Endothelial cell (in vitro differentiated cells): ENCODE measurements at regions not wholly inside any gene's neighbourhood (a gene's known extent, or its start where the extent isn't known, plus 50 kb on each side); places are given as distances from the start of the nearest gene placed in this dataset.

ENCODE experiments used
- DNase-seq: peaks from one replicate; pipeline ENCODE4 v3.0.0; 2021; ENCODE audit warnings: low spot score
- H3K27ac Mint-ChIP-seq: one replicate; pipeline ENCODE4 v1.8.0; 2021; ENCODE audit warnings: mixed read lengths, inconsistent platforms; ENCODE audit not compliant: unreplicated experiment
- H3K27me3 Mint-ChIP-seq: one replicate; pipeline ENCODE4 v1.8.0; 2021; ENCODE audit warnings: mild to moderate bottlenecking, moderate library complexity, mixed read lengths, inconsistent platforms; ENCODE audit not compliant: unreplicated experiment
- H3K36me3 Mint-ChIP-seq: one replicate; pipeline ENCODE4 v1.8.0; 2021; ENCODE audit warnings: mild to moderate bottlenecking, low read depth, mixed read lengths, inconsistent platforms; ENCODE audit not compliant: unreplicated experiment
- H3K4me1 Mint-ChIP-seq: one replicate; pipeline ENCODE4 v1.8.0; 2021; ENCODE audit warnings: mild to moderate bottlenecking, mixed read lengths, inconsistent platforms; ENCODE audit not compliant: unreplicated experiment
- H3K4me3 Mint-ChIP-seq: one replicate; pipeline ENCODE4 v1.8.0; 2021; ENCODE audit warnings: mild to moderate bottlenecking, mixed read lengths, inconsistent platforms; ENCODE audit not compliant: unreplicated experiment
- H3K9me3 Mint-ChIP-seq: one replicate; pipeline ENCODE4 v1.8.0; 2021; ENCODE audit warnings: mixed read lengths, inconsistent platforms; ENCODE audit not compliant: unreplicated experiment
- TF ChIP-seq, protein P1 (sequence below): fragments of 200-600 bp; sonication (generic); IDR thresholded peaks from one replicate; pipeline ENCODE4 v1.5.0; 2021; ENCODE audit warnings: antibody characterized with exemption; ENCODE audit not compliant: unreplicated experiment

DNA sequence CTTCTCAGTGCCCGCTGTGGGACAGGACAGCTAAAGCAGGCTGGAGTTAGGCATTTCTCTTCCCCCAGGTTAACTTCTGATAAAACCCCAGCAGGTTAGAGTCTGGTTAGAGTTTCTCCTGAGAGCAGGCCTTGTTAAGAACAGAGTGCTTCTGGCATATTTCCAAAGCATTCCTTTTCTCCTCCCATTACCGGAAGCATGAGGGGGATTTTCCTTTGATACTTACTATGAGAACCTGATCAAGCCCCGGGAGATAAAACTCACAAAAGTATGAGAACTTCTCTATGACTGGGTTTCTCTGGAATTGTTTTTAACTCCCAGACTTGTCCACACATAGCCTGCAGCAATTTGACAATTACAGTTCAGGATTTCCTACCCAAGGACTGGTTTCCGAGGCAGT, 77.4 kb upstream of the MAST4 start:
- H3K27ac Mint-ChIP-seq: no peak overlapping the region
- peaks cover 7% of the 10 kb centered on the region for H3K9me3 Mint-ChIP-seq
- TF ChIP-seq, protein P1, sequence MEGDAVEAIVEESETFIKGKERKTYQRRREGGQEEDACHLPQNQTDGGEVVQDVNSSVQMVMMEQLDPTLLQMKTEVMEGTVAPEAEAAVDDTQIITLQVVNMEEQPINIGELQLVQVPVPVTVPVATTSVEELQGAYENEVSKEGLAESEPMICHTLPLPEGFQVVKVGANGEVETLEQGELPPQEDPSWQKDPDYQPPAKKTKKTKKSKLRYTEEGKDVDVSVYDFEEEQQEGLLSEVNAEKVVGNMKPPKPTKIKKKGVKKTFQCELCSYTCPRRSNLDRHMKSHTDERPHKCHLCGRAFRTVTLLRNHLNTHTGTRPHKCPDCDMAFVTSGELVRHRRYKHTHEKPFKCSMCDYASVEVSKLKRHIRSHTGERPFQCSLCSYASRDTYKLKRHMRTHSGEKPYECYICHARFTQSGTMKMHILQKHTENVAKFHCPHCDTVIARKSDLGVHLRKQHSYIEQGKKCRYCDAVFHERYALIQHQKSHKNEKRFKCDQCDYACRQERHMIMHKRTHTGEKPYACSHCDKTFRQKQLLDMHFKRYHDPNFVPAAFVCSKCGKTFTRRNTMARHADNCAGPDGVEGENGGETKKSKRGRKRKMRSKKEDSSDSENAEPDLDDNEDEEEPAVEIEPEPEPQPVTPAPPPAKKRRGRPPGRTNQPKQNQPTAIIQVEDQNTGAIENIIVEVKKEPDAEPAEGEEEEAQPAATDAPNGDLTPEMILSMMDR: no peak
- no peak overlapping the region for H3K4me3 Mint-ChIP-seq
- no peaks in the 10 kb centered on the region for H3K27me3 Mint-ChIP-seq
- H3K36me3 Mint-ChIP-seq: no peaks in the 10 kb centered on the region
- DNase-seq: no peak
- H3K4me1 Mint-ChIP-seq: no peaks in the 10 kb centered on the region

DNA sequence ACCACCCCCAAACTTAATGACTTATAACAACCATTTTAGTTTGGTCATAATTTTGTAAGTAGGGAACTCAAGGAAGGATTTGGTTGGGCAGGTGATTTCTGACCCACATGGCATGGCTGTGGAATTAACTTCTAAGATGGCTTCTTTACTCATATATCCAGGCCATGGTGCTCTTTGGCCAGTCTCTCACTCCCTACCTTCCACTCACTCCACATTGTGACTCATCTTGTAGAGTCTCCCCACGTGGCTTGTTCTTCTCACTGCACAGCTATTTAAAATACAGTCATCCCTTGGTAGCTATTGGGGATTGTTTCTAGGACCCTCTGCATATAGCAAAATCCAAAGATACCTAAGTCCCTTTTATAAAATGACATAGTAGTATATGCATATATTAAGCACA, 76.6 kb upstream of the MAST4 start:
- H3K4me3 Mint-ChIP-seq: no peak overlapping the region

DNA sequence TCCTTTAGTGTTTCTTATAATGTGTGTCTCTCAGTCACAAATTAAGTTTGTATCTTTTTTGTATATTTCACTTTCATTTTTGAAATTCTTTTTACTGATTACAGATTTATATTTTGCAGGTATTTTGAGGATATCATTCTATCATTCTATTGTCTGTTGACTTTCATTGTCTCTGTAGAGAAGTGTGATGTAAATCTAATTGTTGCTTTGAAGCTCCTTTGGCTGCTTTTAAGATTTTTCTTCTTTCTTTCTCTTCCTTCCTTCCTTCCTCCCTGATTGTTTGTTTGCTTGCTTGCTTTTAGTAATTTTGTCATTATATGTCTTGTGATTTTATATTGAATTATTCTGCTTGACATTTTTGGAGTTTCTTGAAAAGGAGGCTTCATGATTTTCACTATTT, 75.3 kb upstream of the MAST4 start:
- H3K27me3 Mint-ChIP-seq: no peaks in the 10 kb centered on the region
- H3K36me3 Mint-ChIP-seq: no peaks in the 10 kb centered on the region
- no peak for DNase-seq
- TF ChIP-seq, protein P1: no peak
- H3K4me3 Mint-ChIP-seq: no peak overlapping the region
- H3K9me3 Mint-ChIP-seq: peaks cover 7% of the 10 kb centered on the region
- no peak overlapping the region for H3K27ac Mint-ChIP-seq
- no peaks in the 10 kb centered on the region for H3K4me1 Mint-ChIP-seq

More for the DNA sequence above, 76.6 kb upstream of the MAST4 start:
- Mint-ChIP-seq H3K27me3 (no peaks in the 10 kb centered on the region), H3K9me3 (peaks cover 7% of the 10 kb centered on the region), H3K27ac (no peak overlapping the region), H3K36me3 (no peaks in the 10 kb centered on the region), H3K4me1 (no peaks in the 10 kb centered on the region)
- TF ChIP-seq, protein P1: no peak
- DNase-seq: no peak

DNA sequence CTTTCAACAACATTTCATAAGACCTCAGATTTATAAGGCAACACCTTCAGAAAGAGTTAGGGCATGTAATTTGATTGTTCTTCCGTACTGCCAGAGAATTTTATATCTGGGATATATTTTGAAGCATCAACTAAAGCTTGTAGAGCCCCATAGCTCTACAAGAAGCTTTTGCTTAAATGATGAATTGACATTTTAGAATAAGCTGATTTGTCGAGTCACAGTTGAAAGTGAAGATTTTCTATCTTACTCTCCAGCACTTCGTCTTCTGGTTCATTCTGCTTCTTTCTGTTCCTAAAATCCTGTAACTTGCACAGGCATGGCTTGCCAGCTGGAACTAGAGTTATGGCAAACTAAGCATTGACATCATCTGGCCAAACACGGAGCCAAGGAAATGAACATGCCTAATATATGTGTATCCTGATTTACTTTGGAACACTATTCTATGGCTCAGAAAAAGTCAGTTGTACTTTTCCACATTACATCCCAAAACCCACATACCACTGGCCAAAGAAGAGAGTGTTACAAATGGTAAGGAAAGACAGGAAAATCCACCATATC, 68.6 kb upstream of the MAST4 start:
- DNase-seq: no peak
- peaks cover 7% of the 10 kb centered on the region for H3K4me1 Mint-ChIP-seq
- no peak overlapping the region for H3K4me3 Mint-ChIP-seq
- TF ChIP-seq, protein P1: no peak
- no peaks in the 10 kb centered on the region for H3K27me3 Mint-ChIP-seq
- no peak overlapping the region for H3K27ac Mint-ChIP-seq
- H3K36me3 Mint-ChIP-seq: no peaks in the 10 kb centered on the region
- H3K9me3 Mint-ChIP-seq: no peaks in the 10 kb centered on the region

DNA sequence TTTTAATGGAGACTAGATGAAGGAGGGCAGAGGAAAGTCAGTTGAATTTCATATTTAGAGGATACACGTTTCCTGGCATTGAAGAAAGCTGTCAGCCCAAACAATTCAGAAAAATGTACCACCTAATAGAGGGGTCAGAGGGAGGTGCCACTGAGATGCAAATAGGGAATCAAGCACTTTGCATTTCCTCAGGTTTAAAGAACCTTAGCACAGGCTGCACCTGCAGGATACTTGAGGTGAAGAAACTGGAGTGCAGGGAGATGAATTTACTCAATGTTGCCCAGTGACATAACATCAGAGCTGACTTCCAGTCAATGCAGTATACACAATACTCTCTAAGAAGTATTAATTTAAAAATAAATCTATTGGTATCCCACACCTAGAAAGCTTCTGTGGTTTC, 67.0 kb upstream of the MAST4 start:
- Mint-ChIP-seq H3K4me1 (peaks cover 7% of the 10 kb centered on the region), H3K9me3 (no peaks in the 10 kb centered on the region), H3K4me3 (no peak overlapping the region), H3K27me3 (no peaks in the 10 kb centered on the region), H3K36me3 (no peaks in the 10 kb centered on the region), H3K27ac (no peak overlapping the region)
- TF ChIP-seq, protein P1: no peak
- DNase-seq: peak; percentile 8
